SK-N-MC (cell line): ENCODE measurements at regions not wholly inside any gene's neighbourhood (a gene's known extent, or its start where the extent isn't known, plus 50 kb on each side); places are given as distances from the start of the nearest gene placed in this dataset.

Experiments
- DNase-seq: peaks from one replicate; pipeline ENCODE4 v3.0.0-alpha.2; 2011; ENCODE audit warnings: low read depth, low spot score
- H3K27ac ChIP-seq: fragments of 200-600 bp; sonication (generic); 2 replicates; pipeline ENCODE4 v1.5.1; 2016; ENCODE audit warnings: mixed run types
- H3K36me3 ChIP-seq: fragments of 200-600 bp; sonication (generic); 2 replicates; pipeline ENCODE4 v1.6.1; 2017; ENCODE audit warnings: antibody characterized with exemption, low read length, mixed read lengths; ENCODE audit not compliant: insufficient read depth
- H3K4me3 ChIP-seq: fragments of 200-600 bp; sonication (generic); 2 replicates; pipeline ENCODE4 v1.5.1; 2016
- H3K9ac ChIP-seq: fragments of 200-600 bp; sonication (generic); 2 replicates; pipeline ENCODE4 v1.8.0; 2017; ENCODE audit warnings: mixed run types, mixed read lengths; ENCODE audit not compliant: insufficient read length
- H3K9me3 ChIP-seq: fragments of 200-600 bp; sonication (generic); 2 replicates; pipeline ENCODE4 v1.6.1; 2017; ENCODE audit warnings: low read depth, mild to moderate bottlenecking, antibody characterized with exemption, low read length, moderate library complexity, mixed read lengths
- EZH2 ChIP-seq: fragments of 200-600 bp; sonication (generic); IDR thresholded peaks from one replicate; pipeline ENCODE4 v1.6.1; 2017; ENCODE audit warnings: antibody characterized with exemption
- FOXP2 ChIP-seq: optimal IDR thresholded peaks from 2 replicates; pipeline ENCODE3; 2011; ENCODE audit warnings: mild to moderate bottlenecking, moderate library complexity; ENCODE audit not compliant: insufficient read depth; ENCODE audit errors: extremely low read length, control extremely low read depth
- POLR2AphosphoS5 ChIP-seq: IDR thresholded peaks from 2 replicates; pipeline ENCODE4 v1.6.1; 2012; ENCODE audit warnings: mild to moderate bottlenecking, low read depth, low read length, borderline replicate concordance

DNA sequence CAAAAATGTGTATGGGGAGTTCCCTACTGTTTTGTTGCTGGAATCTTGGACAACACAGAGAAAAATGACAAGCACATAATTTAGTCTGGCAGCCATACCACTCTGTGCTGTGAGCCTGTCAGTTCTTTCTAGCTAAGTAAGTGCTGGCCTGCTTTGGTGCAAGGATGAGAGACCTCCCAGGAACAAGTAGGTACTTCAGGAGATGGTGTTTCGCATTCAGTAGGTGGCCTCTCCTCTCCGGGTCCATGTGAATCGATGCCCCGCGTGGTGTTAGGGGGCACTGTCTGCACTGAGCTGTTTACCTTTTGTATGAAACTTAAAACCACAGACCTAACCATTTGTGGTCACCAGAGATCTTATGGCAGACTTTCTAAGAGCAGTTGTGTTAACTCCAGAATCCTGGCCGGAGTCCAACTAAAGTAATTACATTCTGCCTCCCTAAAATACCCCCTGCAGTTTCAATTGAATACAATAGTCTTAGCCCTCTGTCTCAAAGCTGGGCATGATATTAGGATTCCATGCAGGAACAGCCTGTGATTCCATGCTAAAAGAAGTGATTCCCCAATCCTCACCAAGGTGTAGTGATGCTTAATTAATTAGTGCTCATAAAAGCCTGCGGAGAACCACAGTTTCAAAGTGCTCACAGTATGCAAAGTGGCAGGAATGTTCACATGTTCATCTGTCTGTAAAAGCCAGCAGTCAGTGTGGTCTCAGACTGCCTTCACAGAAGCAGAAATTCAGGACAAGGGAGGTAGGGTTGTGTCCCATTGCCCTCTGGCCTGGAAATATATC is 64.2 kb downstream of the LLPH start:
- DNase-seq: peak; percentile 99
- Histone ChIP-seq H3K4me3 (peak overlapping the region; percentile 73), H3K9ac (peak overlapping the region; percentile 89), H3K27ac (peak overlapping the region; percentile 100), H3K9me3 (no peaks in the 10 kb centered on the region), H3K36me3 (no peaks in the 10 kb centered on the region)
- no peak for TF ChIP-seq EZH2
- TF ChIP-seq FOXP2: peak; percentile 51

- no peak for TF ChIP-seq EZH2
- no peak for TF ChIP-seq FOXP2
- no peak for TF ChIP-seq POLR2AphosphoS5
- peak overlapping the region; percentile 73 for H3K4me3 ChIP-seq
- DNase-seq: peak; percentile 85
- H3K9ac ChIP-seq: peak overlapping the region; percentile 89
- no peaks in the 10 kb centered on the region for H3K36me3 ChIP-seq
- no peaks in the 10 kb centered on the region for H3K9me3 ChIP-seq
- H3K27ac ChIP-seq: peak overlapping the region; percentile 100
Observed at GRCh38 chr12:66065641-66066136, 64.9 kb downstream of the LLPH start.

DNA sequence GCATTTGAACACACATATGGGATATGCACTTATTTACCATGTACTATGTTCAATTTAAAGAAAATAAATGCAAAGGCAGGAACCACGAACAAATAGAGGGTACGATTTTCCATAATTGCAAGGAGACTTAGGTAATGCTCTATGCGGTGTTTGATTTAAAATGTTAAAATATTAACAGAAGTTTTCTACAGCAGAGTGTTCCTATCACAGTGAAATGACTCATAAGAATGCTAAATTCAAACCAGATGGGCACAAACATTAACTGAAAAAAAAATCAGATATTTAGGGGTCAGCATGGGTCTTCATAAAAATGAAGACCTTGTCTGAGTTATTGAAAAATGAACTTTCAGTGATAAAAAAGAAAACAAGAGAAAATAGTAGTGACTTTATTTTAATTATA is 65.4 kb downstream of the LLPH start:
- no peaks in the 10 kb centered on the region for H3K9me3 ChIP-seq
- H3K9ac ChIP-seq: peak overlapping the region; percentile 89
- H3K27ac ChIP-seq: peak overlapping the region; percentile 100
- TF ChIP-seq FOXP2 (no peak), POLR2AphosphoS5 (no peak), EZH2 (no peak)
- H3K4me3 ChIP-seq: peak overlapping the region; percentile 73
- no peaks in the 10 kb centered on the region for H3K36me3 ChIP-seq
- DNase-seq: no peak

GRCh38 chr12:66063916-66064315 is 66.6 kb downstream of the LLPH start:
- Histone ChIP-seq H3K4me3 (peak overlapping the region; percentile 73), H3K9ac (peak overlapping the region; percentile 89), H3K9me3 (no peaks in the 10 kb centered on the region), H3K27ac (peak overlapping the region; percentile 100), H3K36me3 (no peaks in the 10 kb centered on the region)
- no peak for DNase-seq
- TF ChIP-seq EZH2 (no peak), FOXP2 (no peak), POLR2AphosphoS5 (no peak)

DNA sequence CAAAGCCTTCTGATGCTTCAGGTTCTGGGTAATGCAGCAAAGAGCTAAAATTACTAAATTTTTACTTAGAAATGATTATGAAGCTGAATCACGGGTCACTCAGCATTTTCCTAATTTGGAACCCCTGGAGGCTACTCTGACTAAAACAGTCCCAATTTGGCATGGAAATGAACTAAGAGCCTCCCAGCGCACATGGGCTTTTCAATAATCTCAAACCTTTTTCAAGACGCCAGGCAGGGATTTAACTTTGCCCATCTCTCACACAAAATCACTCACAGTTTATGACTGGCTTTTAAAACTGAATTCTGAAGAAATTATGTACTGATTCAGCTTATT is 68.3 kb downstream of the LLPH start:
- Histone ChIP-seq H3K4me3 (peak overlapping the region; percentile 73; the same call in 1 of the 2 replicates), H3K36me3 (no peaks in the 10 kb centered on the region), H3K27ac (peak overlapping the region; percentile 100), H3K9ac (peak overlapping the region; percentile 56), H3K9me3 (no peaks in the 10 kb centered on the region)
- no peak for DNase-seq
- TF ChIP-seq POLR2AphosphoS5 (no peak), EZH2 (no peak), FOXP2 (no peak)

DNA sequence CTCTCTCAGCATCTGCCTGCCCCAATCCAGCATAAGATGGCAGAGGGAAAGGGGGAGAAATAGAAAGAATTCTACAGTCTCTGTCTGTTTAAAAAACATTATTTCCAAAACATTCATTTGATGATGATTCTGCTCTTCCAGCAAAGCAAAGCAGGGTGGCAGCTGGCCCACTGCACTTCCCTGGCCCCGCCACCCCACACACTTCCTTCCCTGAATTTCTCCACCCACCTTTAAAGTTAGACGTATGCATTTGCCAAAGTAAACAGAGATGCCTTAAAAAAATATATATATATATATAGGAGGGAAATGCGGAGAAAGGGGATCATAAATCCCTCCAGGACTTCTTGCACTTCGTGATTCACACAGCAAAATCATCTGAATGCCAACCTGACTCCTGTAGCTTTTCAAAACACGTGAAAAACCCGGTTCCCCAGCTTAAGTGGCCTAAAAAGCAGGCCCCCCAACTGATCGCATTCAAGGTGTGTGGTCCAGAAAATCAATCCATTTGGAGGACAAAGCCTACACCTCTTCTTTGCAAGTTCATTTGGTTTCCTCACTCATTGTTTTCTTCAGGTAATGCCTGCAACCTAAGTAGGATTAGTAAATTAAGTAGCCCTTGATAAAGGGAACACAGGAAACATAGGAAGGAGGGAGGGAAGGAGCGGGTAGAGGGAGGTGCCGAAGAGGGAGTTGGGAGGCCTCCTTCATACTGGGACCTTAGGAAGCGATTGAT is 68.8 kb downstream of the LLPH start:
- peak overlapping the region; percentile 56 for H3K9ac ChIP-seq
- TF ChIP-seq FOXP2 (no peak), EZH2 (no peak), POLR2AphosphoS5 (no peak)
- no peaks in the 10 kb centered on the region for H3K36me3 ChIP-seq
- no peak overlapping the region for H3K4me3 ChIP-seq
- H3K9me3 ChIP-seq: no peaks in the 10 kb centered on the region
- DNase-seq: no peak
- peak overlapping the region; percentile 100 for H3K27ac ChIP-seq

- Histone ChIP-seq H3K4me3 (no peak overlapping the region), H3K9me3 (no peaks in the 10 kb centered on the region), H3K36me3 (no peaks in the 10 kb centered on the region), H3K27ac (peak overlapping the region; percentile 100), H3K9ac (no peak overlapping the region)
- TF ChIP-seq POLR2AphosphoS5: no peak
- TF ChIP-seq EZH2: no peak
- no peak for TF ChIP-seq FOXP2
- no peak for DNase-seq
Observed at GRCh38 chr12:66061076-66061475, 69.5 kb downstream of the LLPH start.

GRCh38 chr12:66060163-66060907 is 70.2 kb downstream of the LLPH start:
- H3K36me3 ChIP-seq: no peaks in the 10 kb centered on the region
- H3K9me3 ChIP-seq: no peaks in the 10 kb centered on the region
- 0 out of 2 replicates have a peak overlapping the region, but pooled peaks have one; percentile 34 for H3K4me3 ChIP-seq
- peak overlapping the region; percentile 89 for H3K27ac ChIP-seq
- no peak overlapping the region for H3K9ac ChIP-seq
- DNase-seq: no peak
- TF ChIP-seq FOXP2: peak; percentile 81
- no peak for TF ChIP-seq EZH2
